Lower lobe of right lung (tissue), 2 donors: ENCODE measurements at regions not wholly inside any gene's neighbourhood (a gene's known extent, or its start where the extent isn't known, plus 50 kb on each side); places are given as distances from the start of the nearest gene placed in this dataset.
"Not testable (repeated sequence)": the region's sequence is repeated elsewhere in the genome, so short reads cannot be mapped to it uniquely, and the experiment has no call there.

Source experiments
- ATAC-seq, 2 donors: fragments of 200-7000 bp; cut with Tn5 transposase; one replicate each; pipeline ENCODE4 v1.9.1; 2020 to 2022; ENCODE audit warnings: mild to moderate bottlenecking in 2 of 2, moderate library complexity in 2 of 2
- DNase-seq: peaks from one replicate; pipeline ENCODE4 v3.0.0-alpha.2; 2020
- H3K27ac ChIP-seq: fragments of 200-600 bp; one replicate; pipeline ENCODE4 v1.8.0; 2022
- H3K27me3 ChIP-seq: fragments of 200-600 bp; one replicate; pipeline ENCODE4 v1.8.0; 2022; ENCODE audit warnings: low read depth
- H3K36me3 ChIP-seq: fragments of 200-600 bp; one replicate; pipeline ENCODE4 v1.8.0; 2022; ENCODE audit warnings: mild to moderate bottlenecking
- H3K4me1 ChIP-seq: fragments of 200-600 bp; one replicate; pipeline ENCODE4 v1.8.0; 2022
- H3K4me3 ChIP-seq: fragments of 200-600 bp; one replicate; pipeline ENCODE4 v1.8.0; 2022; ENCODE audit warnings: mild to moderate bottlenecking
- H3K9me3 ChIP-seq: fragments of 200-600 bp; one replicate; pipeline ENCODE4 v1.8.0; 2022
- intact Hi-C: fragments of 100-400 bp; cut with DNase I; formaldehyde crosslinking; loops from one replicate; pipeline ENCODE4 v1.11.0; 2022
- TF ChIP-seq, protein P1 (sequence below): fragments of 200-600 bp; IDR thresholded peaks from one replicate; pipeline ENCODE4 v1.8.0; 2022; ENCODE audit warnings: antibody characterized with exemption, mild to moderate bottlenecking
- donor health status: DM: no; HTN: yes; CAD: no; lungs with severe emphysema.

GRCh38 chr12:63362791-63363190, 211.8 kb upstream of the AVPR1A start:
- Histone ChIP-seq H3K4me1 (no peaks in the 10 kb centered on the region), H3K9me3 (peaks cover 1% of the 10 kb centered on the region), H3K27ac (no peak overlapping the region), H3K27me3 (no peaks in the 10 kb centered on the region), H3K4me3 (no peak overlapping the region), H3K36me3 (no peaks in the 10 kb centered on the region)
- DNase-seq: no peak
- intact Hi-C loops: no loop called here
- ATAC-seq: no peak
- TF ChIP-seq, protein P1, sequence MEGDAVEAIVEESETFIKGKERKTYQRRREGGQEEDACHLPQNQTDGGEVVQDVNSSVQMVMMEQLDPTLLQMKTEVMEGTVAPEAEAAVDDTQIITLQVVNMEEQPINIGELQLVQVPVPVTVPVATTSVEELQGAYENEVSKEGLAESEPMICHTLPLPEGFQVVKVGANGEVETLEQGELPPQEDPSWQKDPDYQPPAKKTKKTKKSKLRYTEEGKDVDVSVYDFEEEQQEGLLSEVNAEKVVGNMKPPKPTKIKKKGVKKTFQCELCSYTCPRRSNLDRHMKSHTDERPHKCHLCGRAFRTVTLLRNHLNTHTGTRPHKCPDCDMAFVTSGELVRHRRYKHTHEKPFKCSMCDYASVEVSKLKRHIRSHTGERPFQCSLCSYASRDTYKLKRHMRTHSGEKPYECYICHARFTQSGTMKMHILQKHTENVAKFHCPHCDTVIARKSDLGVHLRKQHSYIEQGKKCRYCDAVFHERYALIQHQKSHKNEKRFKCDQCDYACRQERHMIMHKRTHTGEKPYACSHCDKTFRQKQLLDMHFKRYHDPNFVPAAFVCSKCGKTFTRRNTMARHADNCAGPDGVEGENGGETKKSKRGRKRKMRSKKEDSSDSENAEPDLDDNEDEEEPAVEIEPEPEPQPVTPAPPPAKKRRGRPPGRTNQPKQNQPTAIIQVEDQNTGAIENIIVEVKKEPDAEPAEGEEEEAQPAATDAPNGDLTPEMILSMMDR: no peak

DNA sequence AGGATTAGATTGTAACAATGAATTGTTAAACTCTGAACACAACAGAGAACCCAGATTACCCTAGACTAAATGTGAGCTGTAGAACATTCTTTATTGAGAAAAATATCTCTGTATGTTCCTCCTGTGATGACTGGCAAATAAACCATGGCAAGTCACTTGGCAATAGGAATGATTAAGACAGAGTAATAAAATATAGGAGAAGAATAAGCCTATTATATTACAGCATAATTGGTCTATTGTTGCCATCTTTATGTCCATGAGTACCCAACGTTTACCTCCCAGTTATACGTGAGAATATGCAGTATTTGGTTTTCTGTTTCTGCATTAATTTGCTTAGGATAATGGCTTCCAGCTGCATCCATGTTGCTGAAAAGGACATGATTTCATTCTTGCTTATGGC, 211.2 kb upstream of the AVPR1A start:
- ATAC-seq (no peak), DNase-seq (no peak)
- Histone ChIP-seq H3K9me3 (no peaks in the 10 kb centered on the region), H3K4me1 (no peaks in the 10 kb centered on the region), H3K4me3 (no peak overlapping the region), H3K27ac (no peak overlapping the region), H3K36me3 (no peaks in the 10 kb centered on the region), H3K27me3 (no peaks in the 10 kb centered on the region)
- intact Hi-C loops: no loop called here
- TF ChIP-seq, protein P1: no peak

GRCh38 chr12:63354969-63355368, 204.0 kb upstream of the AVPR1A start:
- Histone ChIP-seq H3K9me3 (no peaks in the 10 kb centered on the region), H3K27ac (no peak overlapping the region), H3K4me3 (no peak overlapping the region), H3K4me1 (no peaks in the 10 kb centered on the region), H3K36me3 (no peaks in the 10 kb centered on the region), H3K27me3 (no peaks in the 10 kb centered on the region)
- ATAC-seq (no peak), DNase-seq (no peak)
- TF ChIP-seq, protein P1: no peak
- intact Hi-C loops: no loop called here

GRCh38 chr12:63353559-63353958, 202.6 kb upstream of the AVPR1A start:
- Histone ChIP-seq H3K9me3 (no peaks in the 10 kb centered on the region), H3K27me3 (no peaks in the 10 kb centered on the region), H3K4me1 (no peaks in the 10 kb centered on the region), H3K27ac (no peak overlapping the region), H3K36me3 (no peaks in the 10 kb centered on the region), H3K4me3 (no peak overlapping the region)
- TF ChIP-seq, protein P1: no peak
- ATAC-seq (no peak), DNase-seq (no peak)
- intact Hi-C loops: no loop called here

- Histone ChIP-seq H3K9me3 (no peaks in the 10 kb centered on the region), H3K27me3 (no peaks in the 10 kb centered on the region), H3K27ac (no peak overlapping the region), H3K36me3 (no peaks in the 10 kb centered on the region), H3K4me1 (no peaks in the 10 kb centered on the region), H3K4me3 (no peak overlapping the region)
- DNase-seq (no peak), ATAC-seq (no peak)
- intact Hi-C loops: no loop called here
- TF ChIP-seq, protein P1: no peak
Measured at GRCh38 chr12:63351370-63351769, 200.4 kb upstream of the AVPR1A start.

- intact Hi-C loops: no loop called here
- TF ChIP-seq, protein P1: no peak
- Histone ChIP-seq H3K4me1 (no peaks in the 10 kb centered on the region), H3K9me3 (no peaks in the 10 kb centered on the region), H3K4me3 (no peak overlapping the region), H3K27ac (no peak overlapping the region), H3K36me3 (no peaks in the 10 kb centered on the region), H3K27me3 (no peaks in the 10 kb centered on the region)
- ATAC-seq: no peak
- DNase-seq: no peak
Measured at GRCh38 chr12:63348556-63348955, 197.6 kb upstream of the AVPR1A start.

GRCh38 chr12:63337158-63337557, 186.2 kb upstream of the AVPR1A start:
- H3K4me3 ChIP-seq, DNase-seq, H3K36me3 ChIP-seq, intact Hi-C loops, H3K9me3 ChIP-seq, ATAC-seq, H3K27me3 ChIP-seq, H3K4me1 ChIP-seq, H3K27ac ChIP-seq: not testable (repeated sequence)
